Mammary epithelial cell (primary cell): ENCODE measurements at regions not wholly inside any gene's neighbourhood (a gene's known extent, or its start where the extent isn't known, plus 50 kb on each side); places are given as distances from the start of the nearest gene placed in this dataset.

Experiments used
- EZH2 ChIP-seq: IDR thresholded peaks from 2 replicates; pipeline ENCODE4 v1.6.1; 2012; ENCODE audit warnings: low read length, inconsistent platforms, borderline replicate concordance
- TF ChIP-seq, protein P1 (sequence below), 2 donors: IDR thresholded peaks in 1 of 2; conservative IDR thresholded peaks in 1 of 2; 2 replicates each; pipeline ENCODE4 v1.5.1; 2011 to 2012; ENCODE audit warnings: inconsistent platforms in 2 of 2, low read length in 2 of 2, mild to moderate bottlenecking in 2 of 2, control low read depth in 1 of 2, low read depth in 1 of 2; ENCODE audit not compliant: insufficient read depth in 1 of 2; ENCODE audit errors: extremely low read depth in 1 of 2

- TF ChIP-seq, protein P1, sequence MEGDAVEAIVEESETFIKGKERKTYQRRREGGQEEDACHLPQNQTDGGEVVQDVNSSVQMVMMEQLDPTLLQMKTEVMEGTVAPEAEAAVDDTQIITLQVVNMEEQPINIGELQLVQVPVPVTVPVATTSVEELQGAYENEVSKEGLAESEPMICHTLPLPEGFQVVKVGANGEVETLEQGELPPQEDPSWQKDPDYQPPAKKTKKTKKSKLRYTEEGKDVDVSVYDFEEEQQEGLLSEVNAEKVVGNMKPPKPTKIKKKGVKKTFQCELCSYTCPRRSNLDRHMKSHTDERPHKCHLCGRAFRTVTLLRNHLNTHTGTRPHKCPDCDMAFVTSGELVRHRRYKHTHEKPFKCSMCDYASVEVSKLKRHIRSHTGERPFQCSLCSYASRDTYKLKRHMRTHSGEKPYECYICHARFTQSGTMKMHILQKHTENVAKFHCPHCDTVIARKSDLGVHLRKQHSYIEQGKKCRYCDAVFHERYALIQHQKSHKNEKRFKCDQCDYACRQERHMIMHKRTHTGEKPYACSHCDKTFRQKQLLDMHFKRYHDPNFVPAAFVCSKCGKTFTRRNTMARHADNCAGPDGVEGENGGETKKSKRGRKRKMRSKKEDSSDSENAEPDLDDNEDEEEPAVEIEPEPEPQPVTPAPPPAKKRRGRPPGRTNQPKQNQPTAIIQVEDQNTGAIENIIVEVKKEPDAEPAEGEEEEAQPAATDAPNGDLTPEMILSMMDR (conservative IDR thresholded peaks at IDR 0.05 in 1 of 2, IDR thresholded peaks at IDR 0.05 in 1 of 2; ENCODE audit: extremely low read depth in 1 of 2, insufficient read depth in 1 of 2, low read depth in 1 of 2, low read length in 2 of 2) = no peak
- no peak for TF ChIP-seq EZH2
Measured at GRCh38 chr6:23031986-23032385, 462.6 kb downstream of the HDGFL1 start.
